NCI-H2029 (cell line): ENCODE measurements at regions not wholly inside any gene's neighbourhood (a gene's known extent, or its start where the extent isn't known, plus 50 kb on each side); places are given as distances from the start of the nearest gene placed in this dataset.

Source experiments
- DNase-seq: peaks from one replicate; lab custom pipeline; 2025; lab: John Stamatoyannopoulos, UW

DNA sequence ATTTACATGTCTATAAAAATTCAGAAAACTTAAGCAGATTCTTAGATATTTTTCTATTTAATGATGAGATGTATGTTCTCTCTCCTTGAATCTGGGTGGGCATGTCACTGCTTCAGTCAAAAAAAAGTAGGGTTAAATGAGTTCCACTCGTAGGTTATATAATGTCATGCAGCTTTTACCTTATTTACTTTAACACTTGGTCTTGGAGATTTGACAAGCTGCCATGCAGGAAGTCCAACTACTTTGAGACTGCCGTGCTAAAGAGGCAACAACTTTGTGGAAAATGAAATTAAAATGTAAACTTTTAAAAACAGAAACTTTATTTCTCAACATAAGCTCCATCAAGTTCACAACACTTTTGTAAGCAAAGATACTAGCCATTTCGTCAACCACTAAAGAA is 1336.0 kb upstream of the CDH8 start:
- DNase-seq, result no peak

GRCh38 chr16:63365649-63366304 is 1329.5 kb upstream of the CDH8 start:
- DNase-seq, result no peak

- no peak for DNase-seq
These were observed 1327.5 kb upstream of the CDH8 start for GRCh38 chr16:63363738-63364137.

- no peak for DNase-seq
These were observed 1324.9 kb upstream of the CDH8 start for GRCh38 chr16:63361032-63361624.

DNA sequence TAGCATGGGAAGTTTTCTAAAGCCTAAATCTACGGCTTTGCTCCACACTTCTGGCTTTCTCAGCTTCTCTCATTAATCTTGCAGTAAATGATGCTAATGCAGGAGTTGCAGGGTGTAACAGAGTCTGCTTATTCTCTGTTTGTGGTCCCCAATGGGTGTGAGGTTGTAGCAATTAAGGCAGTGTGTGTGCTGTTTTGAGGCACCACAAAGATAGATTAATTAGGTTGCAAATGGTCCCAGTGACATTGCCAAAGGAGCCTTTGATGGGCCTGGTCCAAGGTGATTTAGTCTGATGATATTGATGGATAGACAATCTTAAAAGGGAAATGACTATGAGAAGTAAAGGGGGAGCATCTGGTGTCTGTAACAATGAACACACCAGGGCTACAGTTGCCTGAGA is 1313.7 kb upstream of the CDH8 start:
- no peak for DNase-seq

GRCh38 chr16:63346000-63346399 is 1309.8 kb upstream of the CDH8 start:
- DNase-seq, result no peak

GRCh38 chr16:63337264-63337663 is 1301.0 kb upstream of the CDH8 start:
- no peak for DNase-seq

GRCh38 chr16:63331111-63331510 is 1294.9 kb upstream of the CDH8 start:
- no peak for DNase-seq

DNA sequence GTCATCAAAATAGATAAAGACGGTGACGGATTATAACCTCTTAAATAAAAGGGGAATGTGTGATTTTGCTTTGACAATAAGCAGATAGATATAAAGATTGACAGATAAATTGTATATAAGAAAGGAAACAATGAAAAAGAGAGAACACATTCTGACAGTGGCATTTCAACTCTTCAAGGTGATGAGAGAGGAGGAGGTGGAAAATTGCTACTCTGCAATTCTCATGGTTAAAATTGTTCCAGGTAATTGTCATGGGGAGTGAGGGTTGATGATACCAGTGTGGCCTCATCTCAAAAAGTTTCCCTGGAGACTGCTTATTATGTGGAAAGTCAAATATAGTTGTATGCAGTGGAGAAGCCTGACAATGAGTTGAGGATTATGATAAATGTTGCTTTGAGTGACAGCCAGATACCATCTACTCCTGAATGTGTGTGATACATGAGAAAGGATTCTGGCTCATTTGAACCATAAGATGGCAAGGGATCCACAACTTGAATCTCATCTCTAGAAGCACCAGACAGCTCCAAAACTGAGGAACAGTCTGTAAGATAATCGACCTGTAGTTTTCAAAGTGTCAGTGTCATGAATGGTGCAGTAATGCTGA is 1290.6 kb upstream of the CDH8 start:
- no peak for DNase-seq

DNA sequence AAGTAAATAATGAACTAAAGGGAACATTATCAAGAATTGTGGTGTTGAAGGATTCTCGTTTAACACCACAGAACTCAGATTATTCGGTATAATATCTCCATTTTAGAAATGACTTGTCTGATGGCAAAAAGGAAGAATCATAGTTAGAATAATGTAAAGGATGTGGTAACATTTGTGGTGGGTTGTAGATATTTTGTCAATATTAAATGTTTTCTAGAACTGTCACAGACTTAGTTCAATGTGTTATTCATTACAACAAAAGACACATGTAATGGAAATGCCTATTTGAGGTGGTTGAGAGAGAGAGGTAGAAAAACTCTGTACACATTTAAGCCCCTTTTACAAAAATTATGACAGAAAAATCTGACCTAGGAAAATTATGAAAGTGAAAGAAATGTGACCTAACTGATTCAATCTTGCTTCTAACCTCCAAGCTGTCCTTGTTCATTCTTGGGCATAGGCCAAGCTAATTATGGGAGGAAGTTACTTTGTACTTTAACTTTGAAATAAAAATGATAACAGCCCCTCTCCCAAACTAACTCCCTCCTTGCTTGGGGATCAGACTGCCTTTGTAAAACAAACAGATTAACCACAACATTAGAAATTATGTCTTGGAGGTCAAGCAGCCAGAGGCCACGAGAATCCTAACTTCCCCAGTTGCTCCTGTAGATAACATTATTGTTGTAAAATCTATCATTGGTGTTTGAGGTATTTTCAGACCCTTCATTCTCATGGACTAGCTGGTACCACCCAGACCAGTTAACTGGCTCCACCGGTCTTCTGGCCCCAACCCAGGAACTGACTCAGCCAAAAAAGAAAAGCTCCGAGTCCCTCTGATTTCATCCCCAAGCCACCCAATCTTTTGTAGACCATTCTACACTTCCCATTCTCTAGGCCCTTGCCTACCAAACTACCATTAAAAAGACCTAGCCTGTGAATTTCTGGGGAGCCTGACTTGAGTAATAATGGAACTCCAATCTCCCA is 1287.8 kb upstream of the CDH8 start:
- DNase-seq, result no peak

- no peak for DNase-seq
These were observed 1286.8 kb upstream of the CDH8 start for GRCh38 chr16:63323055-63323454.

- no peak for DNase-seq
These were observed 1279.0 kb upstream of the CDH8 start for GRCh38 chr16:63315229-63315628.

- no peak for DNase-seq
These were observed 1276.1 kb upstream of the CDH8 start for GRCh38 chr16:63312346-63312745.

- DNase-seq, result no peak
These were observed 1275.1 kb upstream of the CDH8 start for GRCh38 chr16:63311313-63311712.

DNA sequence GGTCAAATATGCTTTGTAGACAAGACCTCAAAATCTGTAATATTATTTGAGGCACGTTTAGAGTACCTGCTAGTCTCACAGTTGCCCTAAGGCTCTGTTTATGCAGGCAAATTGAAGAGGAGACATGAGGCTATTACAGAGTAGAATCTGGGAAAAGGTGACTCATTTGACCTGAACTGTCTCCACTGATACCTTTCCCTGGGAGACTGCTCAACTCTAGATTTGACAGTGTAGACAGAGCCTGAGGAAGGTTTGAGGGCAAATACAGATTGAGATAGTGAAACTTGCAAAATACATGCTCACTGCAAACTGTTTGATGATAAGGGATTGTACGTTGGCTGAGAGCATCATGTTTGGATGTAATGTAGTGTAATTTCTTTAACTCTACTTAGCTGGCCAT is 1266.6 kb upstream of the CDH8 start:
- DNase-seq, result no peak

- no peak for DNase-seq
These were observed 1265.1 kb upstream of the CDH8 start for GRCh38 chr16:63301349-63301748.

GRCh38 chr16:63298993-63299392 is 1262.8 kb upstream of the CDH8 start:
- no peak for DNase-seq

DNA sequence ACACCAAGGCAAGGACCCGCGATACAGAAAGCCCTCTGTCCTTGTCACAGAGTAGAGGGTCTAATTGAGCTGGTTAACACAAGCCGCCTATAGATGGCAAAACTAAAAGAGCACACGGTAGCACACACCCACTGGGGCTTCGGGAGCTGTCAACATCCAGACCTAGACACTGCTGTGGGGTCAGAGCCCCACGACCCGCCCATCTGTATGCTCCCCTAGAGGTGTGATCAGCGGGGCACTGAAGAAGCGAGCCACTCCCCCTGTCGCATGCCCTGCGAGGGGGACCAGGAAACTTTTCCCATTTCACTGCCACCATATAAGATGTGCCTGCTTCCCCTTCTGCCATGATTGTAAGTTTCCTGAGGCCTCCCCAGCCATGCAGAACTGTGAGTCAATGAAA is 1255.8 kb upstream of the CDH8 start:
- no peak for DNase-seq

GRCh38 chr16:63289834-63290460 is 1253.7 kb upstream of the CDH8 start:
- DNase-seq, result peak; percentile 12

DNA sequence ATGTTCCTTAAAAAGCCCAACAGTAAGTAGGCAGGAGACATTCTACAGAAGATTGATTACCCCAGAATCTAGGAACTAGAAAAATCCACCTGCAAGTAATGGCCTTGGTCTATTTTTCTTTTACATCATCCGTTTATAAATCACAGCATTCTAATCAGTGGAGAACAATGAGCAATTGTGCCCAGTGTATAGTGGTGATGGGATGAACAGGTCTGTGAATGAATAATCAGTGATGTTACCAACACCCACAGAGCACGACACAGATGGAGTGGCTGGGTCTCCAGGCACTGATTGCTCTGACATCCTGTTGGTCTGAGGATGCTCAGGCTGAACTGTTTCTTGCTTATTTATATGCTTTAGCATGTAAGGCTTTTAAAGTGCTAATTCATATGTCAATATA is 1251.2 kb upstream of the CDH8 start:
- DNase-seq, result no peak

- DNase-seq, result no peak
These were observed 1247.5 kb upstream of the CDH8 start for GRCh38 chr16:63283721-63284120.

- DNase-seq, result no peak
These were observed 1208.4 kb upstream of the CDH8 start for GRCh38 chr16:63244631-63245030.
